ENCODE measurements at regions not wholly inside any gene's neighbourhood (a gene's known extent, or its start where the extent isn't known, plus 50 kb on each side); places are given as distances from the start of the nearest gene placed in this dataset.
"Not testable (repeated sequence)": the region's sequence is repeated elsewhere in the genome, so short reads cannot be mapped to it uniquely, and the experiment has no call there.

DNA sequence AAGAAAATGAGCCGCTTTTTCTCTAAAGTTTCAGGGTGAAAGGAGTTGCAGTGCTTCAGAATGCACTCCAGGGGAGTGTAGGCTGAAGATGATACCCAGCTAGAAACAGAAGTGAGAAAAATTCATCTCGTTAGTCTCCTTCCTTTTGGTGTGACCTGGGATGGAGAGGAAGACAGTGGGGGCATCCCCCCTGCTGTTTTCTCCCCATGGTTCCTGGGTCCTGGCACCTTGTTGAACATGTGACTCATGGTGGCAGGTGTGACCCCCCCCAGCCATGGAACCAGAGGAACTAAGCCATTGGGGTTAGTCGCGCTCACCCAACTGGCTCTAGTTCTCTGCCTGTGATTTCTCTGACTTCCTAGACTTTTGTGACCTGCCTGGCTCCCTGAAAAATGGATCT lies 424.6 kb downstream of the CSNK1G3 start:
- H3K27me3 ChIP-seq: no peaks in the 10 kb centered on the region
- H3K4me3 ChIP-seq: no peak overlapping the region
- no peak for DNase-seq
- ATAC-seq: no peak
- 96 to 98% (median 97%) methylated on average over 4 of the region's 4 CpGs for WGBS, 4 donors
- H3K36me3 ChIP-seq: no peaks in the 10 kb centered on the region
- no peak for TF ChIP-seq POLR2A (IDR thresholded peaks at IDR 0.05)
- TF ChIP-seq, protein P1, sequence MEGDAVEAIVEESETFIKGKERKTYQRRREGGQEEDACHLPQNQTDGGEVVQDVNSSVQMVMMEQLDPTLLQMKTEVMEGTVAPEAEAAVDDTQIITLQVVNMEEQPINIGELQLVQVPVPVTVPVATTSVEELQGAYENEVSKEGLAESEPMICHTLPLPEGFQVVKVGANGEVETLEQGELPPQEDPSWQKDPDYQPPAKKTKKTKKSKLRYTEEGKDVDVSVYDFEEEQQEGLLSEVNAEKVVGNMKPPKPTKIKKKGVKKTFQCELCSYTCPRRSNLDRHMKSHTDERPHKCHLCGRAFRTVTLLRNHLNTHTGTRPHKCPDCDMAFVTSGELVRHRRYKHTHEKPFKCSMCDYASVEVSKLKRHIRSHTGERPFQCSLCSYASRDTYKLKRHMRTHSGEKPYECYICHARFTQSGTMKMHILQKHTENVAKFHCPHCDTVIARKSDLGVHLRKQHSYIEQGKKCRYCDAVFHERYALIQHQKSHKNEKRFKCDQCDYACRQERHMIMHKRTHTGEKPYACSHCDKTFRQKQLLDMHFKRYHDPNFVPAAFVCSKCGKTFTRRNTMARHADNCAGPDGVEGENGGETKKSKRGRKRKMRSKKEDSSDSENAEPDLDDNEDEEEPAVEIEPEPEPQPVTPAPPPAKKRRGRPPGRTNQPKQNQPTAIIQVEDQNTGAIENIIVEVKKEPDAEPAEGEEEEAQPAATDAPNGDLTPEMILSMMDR (IDR thresholded peaks at IDR 0.05): no peak
- H3K9me3 ChIP-seq: peaks cover 0 to 33% (median 15%) of the 10 kb centered on the region in 12 donors
- no peak overlapping the region for H3K27ac ChIP-seq
- intact Hi-C loops (cut with DNase I): loop anchor here in 1 of 10 donors (10.0 kb wide), 1 partner anchor 1898 kb away; no protein-coding TSS in a partner anchor
- no peaks in the 10 kb centered on the region for H3K4me1 ChIP-seq

DNA sequence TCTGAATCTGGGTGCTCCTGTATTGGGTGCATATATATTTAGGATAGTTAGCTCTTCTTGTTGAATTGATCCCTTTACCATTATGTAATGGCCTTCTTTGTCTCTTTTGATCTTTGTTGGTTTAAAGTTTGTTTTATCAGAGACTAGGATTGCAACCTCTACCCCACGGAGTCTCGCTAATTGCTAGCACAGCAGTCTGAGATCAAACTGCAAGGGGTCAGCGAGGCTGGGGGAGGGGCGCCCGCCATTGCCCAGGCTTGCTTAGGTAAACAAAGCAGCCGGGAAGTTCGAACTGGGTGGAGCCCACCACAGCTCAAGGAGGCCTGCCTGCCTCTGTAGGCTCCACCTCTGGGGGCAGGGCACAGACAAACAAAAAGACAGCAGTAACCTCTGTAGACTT lies 421.8 kb downstream of the CSNK1G3 start:
- not testable (repeated sequence) for DNase-seq, H3K4me1 ChIP-seq, H3K27me3 ChIP-seq, H3K27ac ChIP-seq, H3K4me3 ChIP-seq, ATAC-seq, H3K36me3 ChIP-seq
- WGBS, 4 donors: 68 to 81% (median 74%) methylated on average over 7 of the region's 7 CpGs
- peaks cover 0 to 27% (median 13%) of the 10 kb centered on the region in 12 donors for H3K9me3 ChIP-seq
- intact Hi-C loops (cut with DNase I): loop anchor here in 1 of 10 donors (10.0 kb wide), 1 partner anchor 1901 kb away; no protein-coding TSS in a partner anchor

DNA sequence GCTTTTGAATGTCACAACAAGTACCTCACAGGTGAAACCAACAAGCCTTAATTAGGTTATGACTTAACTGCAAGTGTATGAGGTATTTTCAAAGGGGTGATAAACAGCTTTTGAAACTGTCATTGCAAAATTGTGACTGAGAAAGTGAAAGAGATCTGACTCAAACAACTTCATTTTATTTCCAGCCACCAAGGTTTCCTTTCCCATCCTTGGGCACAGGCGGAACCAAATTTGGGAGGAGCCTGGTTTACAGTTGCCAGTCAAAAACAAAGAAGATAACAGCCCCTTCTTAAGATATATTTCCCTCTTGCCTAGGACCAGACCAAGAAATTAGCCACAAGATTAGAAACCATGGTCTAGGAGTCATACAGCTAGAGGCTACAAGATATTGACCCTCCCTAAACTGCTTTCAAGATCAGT lies 417.1 kb downstream of the CSNK1G3 start:
- Histone ChIP-seq H3K27ac (peak overlapping the region in 1 of 12 donors; percentile 30), H3K27me3 (no peaks in the 10 kb centered on the region), H3K36me3 (no peaks in the 10 kb centered on the region), H3K4me3 (no peak overlapping the region), H3K9me3 (no peaks in the 10 kb centered on the region), H3K4me1 (peaks cover 0 to 3% (median 0%) of the 10 kb centered on the region in 12 donors)
- TF ChIP-seq, protein P1 (IDR thresholded peaks at IDR 0.05): no peak
- no peak for TF ChIP-seq POLR2A (IDR thresholded peaks at IDR 0.05)
- 70 to 86% (median 76%) methylated on average over 1 of the region's 1 CpG for WGBS, 4 donors
- ATAC-seq: peak in 1 of 4 donors; percentile 22
- DNase-seq: no peak
- intact Hi-C loops (cut with DNase I): no loop called here

DNA sequence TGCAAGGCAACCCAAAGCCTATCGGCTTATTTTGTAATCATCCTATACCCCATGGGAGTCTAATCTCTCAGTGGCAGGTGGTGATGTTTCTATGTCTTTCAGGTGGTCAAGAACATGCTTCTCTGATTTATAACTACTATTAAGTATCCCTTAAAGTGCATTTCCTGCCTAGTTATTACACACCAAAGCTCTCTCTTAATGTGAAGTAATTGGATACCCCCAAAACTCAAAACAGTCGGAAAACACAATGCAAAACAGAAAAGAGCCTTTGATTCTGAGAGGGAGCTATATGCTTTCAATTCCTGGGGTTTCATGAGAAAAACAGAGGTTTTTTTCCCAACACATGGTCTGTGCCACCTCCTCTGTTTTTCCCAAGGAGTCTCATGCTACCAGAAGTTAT lies 416.4 kb downstream of the CSNK1G3 start:
- WGBS, 4 donors: 92 to 99% (median 97%) methylated on average over 2 of the region's 2 CpGs
- no peaks in the 10 kb centered on the region for H3K27me3 ChIP-seq
- TF ChIP-seq, protein P1 (IDR thresholded peaks at IDR 0.05): no peak
- TF ChIP-seq POLR2A (IDR thresholded peaks at IDR 0.05): no peak
- DNase-seq (no peak), ATAC-seq (no peak)
- no peaks in the 10 kb centered on the region for H3K9me3 ChIP-seq
- H3K4me3 ChIP-seq: no peak overlapping the region
- peak overlapping the region in 1 of 12 donors; percentile 30 for H3K27ac ChIP-seq
- intact Hi-C loops (cut with DNase I): no loop called here
- peaks cover 0 to 3% (median 0%) of the 10 kb centered on the region in 12 donors for H3K4me1 ChIP-seq
- no peaks in the 10 kb centered on the region for H3K36me3 ChIP-seq

DNA sequence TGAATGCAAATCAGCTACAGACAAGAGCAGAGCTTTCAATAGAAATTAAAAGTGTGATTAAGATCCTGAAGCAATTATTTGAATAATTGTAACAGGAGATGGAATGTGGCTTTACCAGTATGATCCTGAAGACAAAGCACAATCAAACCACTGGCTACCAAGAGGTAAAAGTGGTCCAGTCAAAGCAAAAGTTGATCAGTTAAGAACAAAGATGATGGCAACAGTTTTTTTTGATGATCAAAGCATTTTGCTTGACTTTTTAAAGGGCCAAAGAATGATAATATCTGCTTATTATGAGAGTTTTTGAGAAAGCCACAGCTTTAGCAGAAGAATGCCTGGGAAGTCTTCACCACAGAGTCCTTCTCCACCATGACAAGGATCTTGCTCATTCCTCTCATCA lies 409.2 kb downstream of the CSNK1G3 start:
- no peaks in the 10 kb centered on the region for H3K27me3 ChIP-seq
- peaks cover 0 to 13% (median 0%) of the 10 kb centered on the region in 12 donors for H3K9me3 ChIP-seq
- ATAC-seq: no peak
- H3K36me3 ChIP-seq: no peaks in the 10 kb centered on the region
- H3K4me1 ChIP-seq: peaks cover 0 to 11% (median 0%) of the 10 kb centered on the region in 12 donors
- intact Hi-C loops (cut with DNase I): no loop called here
- TF ChIP-seq, protein P1 (IDR thresholded peaks at IDR 0.05): no peak
- no peak for TF ChIP-seq POLR2A (IDR thresholded peaks at IDR 0.05)
- no peak overlapping the region for H3K27ac ChIP-seq
- DNase-seq: no peak
- H3K4me3 ChIP-seq: no peak overlapping the region
